Trophoblast cell (in vitro differentiated cells and primary cell): ENCODE measurements at regions not wholly inside any gene's neighbourhood (a gene's known extent, or its start where the extent isn't known, plus 50 kb on each side); places are given as distances from the start of the nearest gene placed in this dataset.

ENCODE experiments used
- DNase-seq, 2 donors: peaks; one replicate each; pipeline ENCODE4 v3.0.0-alpha.2; 2016
- H2AFZ ChIP-seq: 2 replicates; pipeline ENCODE4 v1.6.1; 2013; ENCODE audit warnings: low read length, moderate library complexity, mild to moderate bottlenecking; ENCODE audit not compliant: insufficient read depth, poor library complexity
- H2AK5ac ChIP-seq: 2 replicates; pipeline ENCODE4 v1.6.1; 2013; ENCODE audit warnings: mild to moderate bottlenecking, low read length
- H2BK120ac ChIP-seq: 2 replicates; pipeline ENCODE4 v1.6.1; 2013; ENCODE audit warnings: low read length, mild to moderate bottlenecking, moderate library complexity; ENCODE audit not compliant: insufficient read depth, poor library complexity
- H2BK12ac ChIP-seq: 2 replicates; pipeline ENCODE4 v1.6.1; 2013; ENCODE audit warnings: mild to moderate bottlenecking, low read length, moderate library complexity
- H2BK5ac ChIP-seq: 2 replicates; pipeline ENCODE4 v1.6.1; 2013; ENCODE audit warnings: low read length, low read depth, moderate library complexity, mild to moderate bottlenecking; ENCODE audit not compliant: poor library complexity
- H3K14ac ChIP-seq: 2 replicates; pipeline ENCODE4 v1.6.1; 2013; ENCODE audit warnings: mild to moderate bottlenecking, low read length
- H3K18ac ChIP-seq: 2 replicates; pipeline ENCODE4 v1.6.1; 2013; ENCODE audit warnings: mild to moderate bottlenecking, low read length
- H3K23ac ChIP-seq: 2 replicates; pipeline ENCODE4 v1.6.1; 2013; ENCODE audit warnings: low read length
- H3K27ac ChIP-seq: 2 replicates; pipeline ENCODE4 v1.5.1; 2013; ENCODE audit warnings: low read depth, mild to moderate bottlenecking, inconsistent platforms, low read length, moderate library complexity
- H3K27me3 ChIP-seq: 2 replicates; pipeline ENCODE4 v1.6.1; 2013; ENCODE audit warnings: inconsistent platforms, mild to moderate bottlenecking, low read length, moderate library complexity; ENCODE audit not compliant: insufficient read depth
- H3K36me3 ChIP-seq, 2 experiments: 1 replicate in 1 of 2; 2 replicates in 1 of 2; pipeline ENCODE4 v1.6.1; 2013; ENCODE audit warnings: low read length in 2 of 2, mild to moderate bottlenecking in 2 of 2, moderate library complexity in 1 of 2; ENCODE audit not compliant: insufficient read depth in 2 of 2, control insufficient read depth in 1 of 2
- H3K4ac ChIP-seq: 2 replicates; pipeline ENCODE4 v1.6.1; 2013; ENCODE audit warnings: low read depth, mild to moderate bottlenecking, low read length, moderate library complexity
- H3K4me1 ChIP-seq, 2 experiments: 1 replicate in 1 of 2; 2 replicates in 1 of 2; pipeline ENCODE4 v1.6.1; 2013; ENCODE audit warnings: low read length in 2 of 2, mild to moderate bottlenecking in 2 of 2, moderate library complexity in 1 of 2; ENCODE audit not compliant: insufficient read depth in 2 of 2, control insufficient read depth in 1 of 2
- H3K4me2 ChIP-seq: 2 replicates; pipeline ENCODE4 v1.6.1; 2013; ENCODE audit warnings: inconsistent platforms, mild to moderate bottlenecking, low read length, moderate library complexity
- H3K4me3 ChIP-seq: 2 replicates; pipeline ENCODE4 v1.5.1; 2013; ENCODE audit warnings: mild to moderate bottlenecking, low read depth, low read length, inconsistent platforms
- H3K79me1 ChIP-seq: one replicate; pipeline ENCODE4 v1.6.1; 2013; ENCODE audit warnings: low read length
- H3K79me2 ChIP-seq: 2 replicates; pipeline ENCODE4 v1.6.1; 2013; ENCODE audit warnings: low read length, mild to moderate bottlenecking; ENCODE audit not compliant: control insufficient read depth, insufficient read depth, poor library complexity
- H3K9ac ChIP-seq: 2 replicates; pipeline ENCODE4 v1.6.1; 2013; ENCODE audit warnings: mild to moderate bottlenecking, low read length
- H3K9me3 ChIP-seq: 2 replicates; pipeline ENCODE4 v1.6.1; 2013; ENCODE audit warnings: low read depth, mild to moderate bottlenecking, control low read depth, inconsistent platforms, low read length; ENCODE audit not compliant: insufficient read depth
- H4K12ac ChIP-seq: 2 replicates; pipeline ENCODE4 v1.6.1; 2013; ENCODE audit warnings: low read depth, mild to moderate bottlenecking, low read length, moderate library complexity
- H4K8ac ChIP-seq: 2 replicates; pipeline ENCODE4 v1.6.1; 2013; ENCODE audit warnings: low read depth, mild to moderate bottlenecking, low read length, moderate library complexity
- H4K91ac ChIP-seq: one replicate; pipeline ENCODE4 v1.6.1; 2013; ENCODE audit warnings: low read depth, mild to moderate bottlenecking, low read length, moderate library complexity
- WGBS: extraction: QIAGEN DNeasy Blood & Tissue Kit; methylation state at CpG from one replicate; pipeline ENCODE4 v1.1.7; 2013; ENCODE audit warnings: missing lambda C conversion rate; ENCODE audit not compliant: insufficient read length, insufficient coverage; ENCODE audit errors: extremely low coverage; 5-methylcytosine and 5-hydroxymethylcytosine counted together

- no peak overlapping the region for H3K9ac ChIP-seq
- no peak overlapping the region for H2BK5ac ChIP-seq
- DNase-seq, result no peak
- H3K4me1 ChIP-seq, result peaks cover 0 to 4% of the 10 kb centered on the region in 2 experiments
- no peak overlapping the region for H2AFZ ChIP-seq
- no peaks in the 10 kb centered on the region for H3K79me2 ChIP-seq
- no peaks in the 10 kb centered on the region for H3K9me3 ChIP-seq
- no peak overlapping the region for H2AK5ac ChIP-seq
- H2BK12ac ChIP-seq, result no peak overlapping the region
- H3K4me2 ChIP-seq, result no peak overlapping the region
- H2BK120ac ChIP-seq, result no peak overlapping the region
- no peak overlapping the region for H3K4ac ChIP-seq
- H4K12ac ChIP-seq, result no peak overlapping the region
- no peak overlapping the region for H3K4me3 ChIP-seq
- no peak overlapping the region for H4K91ac ChIP-seq
- no peaks in the 10 kb centered on the region for H3K36me3 ChIP-seq
- no peaks in the 10 kb centered on the region for H3K27me3 ChIP-seq
- H3K27ac ChIP-seq, result no peak overlapping the region
- no peak overlapping the region for H3K18ac ChIP-seq
- no peak overlapping the region for H4K8ac ChIP-seq
- no peaks in the 10 kb centered on the region for H3K79me1 ChIP-seq
- H3K23ac ChIP-seq, result no peak overlapping the region
- no CpG with 5 or more reads among the region's 1 CpG for WGBS
- H3K14ac ChIP-seq, result no peak overlapping the region
Measured at GRCh38 chr3:30474371-30474770, 132.0 kb upstream of the TGFBR2 start.

- H3K9ac ChIP-seq, result no peak overlapping the region
- H4K12ac ChIP-seq, result no peak overlapping the region
- H4K91ac ChIP-seq, result no peak overlapping the region
- DNase-seq, result peak; percentile 21 to 36
- no peak overlapping the region for H3K4ac ChIP-seq
- H3K23ac ChIP-seq, result no peak overlapping the region
- no peak overlapping the region for H2BK120ac ChIP-seq
- peaks cover 0 to 4% of the 10 kb centered on the region in 2 experiments for H3K4me1 ChIP-seq
- H3K9me3 ChIP-seq, result no peaks in the 10 kb centered on the region
- no peak overlapping the region for H2AFZ ChIP-seq
- no peaks in the 10 kb centered on the region for H3K36me3 ChIP-seq
- no peaks in the 10 kb centered on the region for H3K79me2 ChIP-seq
- no peak overlapping the region for H3K14ac ChIP-seq
- H3K4me2 ChIP-seq, result no peak overlapping the region
- H3K18ac ChIP-seq, result no peak overlapping the region
- no peak overlapping the region for H4K8ac ChIP-seq
- WGBS, result no CpG with 5 or more reads among the region's 5 CpGs
- H3K4me3 ChIP-seq, result no peak overlapping the region
- no peaks in the 10 kb centered on the region for H3K27me3 ChIP-seq
- H3K79me1 ChIP-seq, result no peaks in the 10 kb centered on the region
- no peak overlapping the region for H3K27ac ChIP-seq
- no peak overlapping the region for H2AK5ac ChIP-seq
- H2BK12ac ChIP-seq, result no peak overlapping the region
- H2BK5ac ChIP-seq, result no peak overlapping the region
Measured at GRCh38 chr3:30475038-30475808, 131.2 kb upstream of the TGFBR2 start.

GRCh38 chr3:30475809-30476178 is 130.6 kb upstream of the TGFBR2 start:
- Histone ChIP-seq H4K91ac (no peak overlapping the region), H4K8ac (no peak overlapping the region), H3K27me3 (no peaks in the 10 kb centered on the region), H3K4ac (no peak overlapping the region), H3K36me3 (no peaks in the 10 kb centered on the region), H3K4me2 (no peak overlapping the region), H2AFZ (no peak overlapping the region), H2BK120ac (no peak overlapping the region), H3K14ac (no peak overlapping the region), H3K4me1 (peaks cover 0 to 4% of the 10 kb centered on the region in 2 experiments), H3K79me1 (no peaks in the 10 kb centered on the region), H3K9me3 (no peaks in the 10 kb centered on the region), H3K4me3 (no peak overlapping the region), H2AK5ac (no peak overlapping the region), H3K9ac (no peak overlapping the region), H3K23ac (no peak overlapping the region), H3K79me2 (no peaks in the 10 kb centered on the region), H2BK12ac (no peak overlapping the region), H3K18ac (no peak overlapping the region), H4K12ac (no peak overlapping the region), H2BK5ac (no peak overlapping the region), H3K27ac (no peak overlapping the region)
- DNase-seq, result no peak
- WGBS, result no CpG with 5 or more reads among the region's 2 CpGs

- H2AFZ ChIP-seq, result no peak overlapping the region
- no peak overlapping the region for H3K4me2 ChIP-seq
- H3K79me1 ChIP-seq, result no peaks in the 10 kb centered on the region
- H3K27ac ChIP-seq, result no peak overlapping the region
- no peak overlapping the region for H3K9ac ChIP-seq
- no peak overlapping the region for H4K91ac ChIP-seq
- H3K18ac ChIP-seq, result no peak overlapping the region
- DNase-seq, result peak in 1 of 2 donors; percentile 20
- no peak overlapping the region for H3K14ac ChIP-seq
- H3K4me3 ChIP-seq, result no peak overlapping the region
- H2BK12ac ChIP-seq, result no peak overlapping the region
- no peaks in the 10 kb centered on the region for H3K27me3 ChIP-seq
- no peaks in the 10 kb centered on the region for H3K9me3 ChIP-seq
- no peak overlapping the region for H2BK120ac ChIP-seq
- no CpG with 5 or more reads among the region's 3 CpGs for WGBS
- H3K36me3 ChIP-seq, result no peaks in the 10 kb centered on the region
- no peak overlapping the region for H2AK5ac ChIP-seq
- no peak overlapping the region for H4K8ac ChIP-seq
- no peak overlapping the region for H4K12ac ChIP-seq
- no peaks in the 10 kb centered on the region for H3K79me2 ChIP-seq
- no peak overlapping the region for H3K23ac ChIP-seq
- H3K4me1 ChIP-seq, result no peaks in the 10 kb centered on the region
- no peak overlapping the region for H3K4ac ChIP-seq
- no peak overlapping the region for H2BK5ac ChIP-seq
Measured at GRCh38 chr3:30476368-30477084, 129.9 kb upstream of the TGFBR2 start.
